ENCODE measurements at regions not wholly inside any gene's neighbourhood (a gene's known extent, or its start where the extent isn't known, plus 50 kb on each side); places are given as distances from the start of the nearest gene placed in this dataset.

- TF ChIP-seq KDM5A (IDR thresholded peaks at IDR 0.05) (no peak), CTCF (IDR thresholded peaks at IDR 0.05) (no peak), TFCP2L1 (CRISPR knock-in tag; IDR thresholded peaks at IDR 0.05) (no peak), BHLHE40 (IDR thresholded peaks at IDR 0.05; ENCODE audit: low read depth, low read length) (no peak), POLR2A (IDR thresholded peaks at IDR 0.05; ENCODE audit: low read length) (no peak), JUNB (IDR thresholded peaks at IDR 0.05) (no peak)
- TF ChIP-seq, protein P1, sequence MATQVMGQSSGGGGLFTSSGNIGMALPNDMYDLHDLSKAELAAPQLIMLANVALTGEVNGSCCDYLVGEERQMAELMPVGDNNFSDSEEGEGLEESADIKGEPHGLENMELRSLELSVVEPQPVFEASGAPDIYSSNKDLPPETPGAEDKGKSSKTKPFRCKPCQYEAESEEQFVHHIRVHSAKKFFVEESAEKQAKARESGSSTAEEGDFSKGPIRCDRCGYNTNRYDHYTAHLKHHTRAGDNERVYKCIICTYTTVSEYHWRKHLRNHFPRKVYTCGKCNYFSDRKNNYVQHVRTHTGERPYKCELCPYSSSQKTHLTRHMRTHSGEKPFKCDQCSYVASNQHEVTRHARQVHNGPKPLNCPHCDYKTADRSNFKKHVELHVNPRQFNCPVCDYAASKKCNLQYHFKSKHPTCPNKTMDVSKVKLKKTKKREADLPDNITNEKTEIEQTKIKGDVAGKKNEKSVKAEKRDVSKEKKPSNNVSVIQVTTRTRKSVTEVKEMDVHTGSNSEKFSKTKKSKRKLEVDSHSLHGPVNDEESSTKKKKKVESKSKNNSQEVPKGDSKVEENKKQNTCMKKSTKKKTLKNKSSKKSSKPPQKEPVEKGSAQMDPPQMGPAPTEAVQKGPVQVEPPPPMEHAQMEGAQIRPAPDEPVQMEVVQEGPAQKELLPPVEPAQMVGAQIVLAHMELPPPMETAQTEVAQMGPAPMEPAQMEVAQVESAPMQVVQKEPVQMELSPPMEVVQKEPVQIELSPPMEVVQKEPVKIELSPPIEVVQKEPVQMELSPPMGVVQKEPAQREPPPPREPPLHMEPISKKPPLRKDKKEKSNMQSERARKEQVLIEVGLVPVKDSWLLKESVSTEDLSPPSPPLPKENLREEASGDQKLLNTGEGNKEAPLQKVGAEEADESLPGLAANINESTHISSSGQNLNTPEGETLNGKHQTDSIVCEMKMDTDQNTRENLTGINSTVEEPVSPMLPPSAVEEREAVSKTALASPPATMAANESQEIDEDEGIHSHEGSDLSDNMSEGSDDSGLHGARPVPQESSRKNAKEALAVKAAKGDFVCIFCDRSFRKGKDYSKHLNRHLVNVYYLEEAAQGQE (IDR thresholded peaks at IDR 0.05), result no peak
These were observed 297.2 kb upstream of the NRSN1 start for GRCh38 chr6:23828861-23829260.

Measured in A549 (cell line).